Endothelial cell of umbilical vein (primary cell): ENCODE measurements at regions not wholly inside any gene's neighbourhood (a gene's known extent, or its start where the extent isn't known, plus 50 kb on each side); places are given as distances from the start of the nearest gene placed in this dataset.

Source experiments
- BruUV-seq: library from RNA; stranded (reverse); fragments of 400-500 nt; replicated peaks from 2 replicates; lab custom pipeline; 2021; lab: Mats Ljungman, UMichigan
- CTCF ChIA-PET: fragments of 300-600, 350-600 bp; sonication (Branson Sonifier 250); formaldehyde crosslinking; loops from one replicate; lab custom pipeline; 2021; ENCODE audit warnings: antibody characterized with exemption, inconsistent platforms; lab: Charles Lee
- POLR2A ChIA-PET: fragments of 300-600, 350-600 bp; sonication (Branson Sonifier 250); formaldehyde crosslinking; loops from one replicate; lab custom pipeline; 2021; ENCODE audit warnings: antibody characterized with exemption, inconsistent platforms; lab: Charles Lee
- DNase-seq: peaks from one replicate; pipeline ENCODE4 v3.0.0-alpha.2; 2011; ENCODE audit warnings: low read depth, low spot score
- FAIRE-seq: peaks from 2 replicates; lab custom pipeline; 2011; peaks lifted over from hg19 to GRCh38; lab: Jason Lieb, UNC
- H2AFZ ChIP-seq: 2 replicates; pipeline ENCODE4 v1.6.0; 2012; ENCODE audit warnings: low read depth, low read length, control low read depth, inconsistent platforms
- H3K27ac ChIP-seq: 2 replicates; pipeline ENCODE4 v1.5.1; 2011; ENCODE audit warnings: low read depth, mild to moderate bottlenecking, control low read depth, low read length, moderate library complexity; ENCODE audit not compliant: insufficient read depth
- H3K27me3 ChIP-seq, 2 experiments: 2 replicates each; pipeline versions ENCODE4 v1.6.0 to v1.6.1; 2011; ENCODE audit warnings: low read length in 2 of 2, mixed read lengths in 1 of 2; ENCODE audit not compliant: control insufficient read depth in 2 of 2, insufficient read depth in 2 of 2
- H3K36me3 ChIP-seq, 2 experiments: 2 replicates in 1 of 2; 3 replicates in 1 of 2; pipeline ENCODE4 v1.5.1; 2011; ENCODE audit warnings: low read length in 2 of 2, mild to moderate bottlenecking in 1 of 2, moderate library complexity in 1 of 2; ENCODE audit not compliant: control insufficient read depth in 2 of 2, insufficient read depth in 2 of 2; ENCODE audit errors: extremely low read depth in 1 of 2
- H3K4me1 ChIP-seq: 3 replicates; pipeline ENCODE4 v1.5.1; 2011; ENCODE audit warnings: mild to moderate bottlenecking, low read length; ENCODE audit not compliant: control insufficient read depth, insufficient read depth; ENCODE audit errors: extremely low read depth
- H3K4me2 ChIP-seq: 2 replicates; pipeline ENCODE4 v1.6.1; 2011; ENCODE audit warnings: low read length, control low read depth, mixed read lengths; ENCODE audit not compliant: insufficient read depth
- H3K4me3 ChIP-seq, 3 experiments: fragments of 200-600 bp in 1 of 3; sonication (generic), shearing (Covaris generic) in 1 of 3; replicated peaks in 1 of 3; 2 replicates each; pipeline ENCODE4 v1.5.1; 2011 to 2016; ENCODE audit warnings: control low read depth in 3 of 3, low read length in 3 of 3, mild to moderate bottlenecking in 2 of 3, inconsistent platforms in 1 of 3, low read depth in 1 of 3, moderate library complexity in 1 of 3; ENCODE audit not compliant: insufficient read depth in 1 of 3
- H3K79me2 ChIP-seq: 2 replicates; pipeline ENCODE4 v1.6.0; 2012; ENCODE audit warnings: low read length, inconsistent platforms; ENCODE audit not compliant: control insufficient read depth, insufficient read depth
- H3K9ac ChIP-seq: replicated peaks from 2 replicates; pipeline ENCODE3; 2011; ENCODE audit warnings: low read length, control low read depth; ENCODE audit not compliant: insufficient read depth; ENCODE audit errors: extremely low read depth
- H3K9me1 ChIP-seq: replicated peaks from 3 replicates; pipeline ENCODE4 v1.6.0; 2011; ENCODE audit warnings: mild to moderate bottlenecking, low read length; ENCODE audit not compliant: control insufficient read depth, insufficient read depth; ENCODE audit errors: extremely low read depth
- H3K9me3 ChIP-seq: replicated peaks from 2 replicates; pipeline ENCODE4 v1.5.1; 2012; ENCODE audit warnings: low read length, inconsistent platforms; ENCODE audit not compliant: control insufficient read depth, insufficient read depth
- H4K20me1 ChIP-seq: replicated peaks from 2 replicates; pipeline ENCODE3; 2011; ENCODE audit warnings: mild to moderate bottlenecking, low read length; ENCODE audit not compliant: control insufficient read depth, insufficient read depth; ENCODE audit errors: extremely low read depth
- EZH2 ChIP-seq: IDR thresholded peaks from 2 replicates; pipeline ENCODE4 v1.6.1; 2012; ENCODE audit warnings: borderline replicate concordance, low read depth, mild to moderate bottlenecking, moderate library complexity, low read length, inconsistent platforms; ENCODE audit not compliant: severe bottlenecking
- FOS ChIP-seq: IDR thresholded peaks from 2 replicates; pipeline ENCODE4 v1.6.1; 2011; ENCODE audit warnings: mild to moderate bottlenecking, low read length, moderate library complexity, borderline replicate concordance; ENCODE audit not compliant: insufficient read depth
- GATA2 ChIP-seq: IDR thresholded peaks from 2 replicates; pipeline ENCODE4 v1.7.0; 2011; ENCODE audit warnings: low read depth, mild to moderate bottlenecking, moderate library complexity, mixed read lengths, low read length; ENCODE audit not compliant: insufficient read length, insufficient read depth
- JUN ChIP-seq: IDR thresholded peaks from 2 replicates; pipeline ENCODE4 v1.6.1; 2011; ENCODE audit warnings: borderline replicate concordance, low read depth; ENCODE audit not compliant: insufficient read length, insufficient read depth
- MYC ChIP-seq: IDR thresholded peaks from one replicate; pipeline ENCODE4 v1.6.1; 2011; ENCODE audit warnings: mild to moderate bottlenecking, low read depth, low read length
- POLR2A ChIP-seq: IDR thresholded peaks from 2 replicates; pipeline ENCODE4 v1.6.1; 2012; ENCODE audit warnings: low read depth, mild to moderate bottlenecking, control low read depth, low read length
- POLR2AphosphoS5 ChIP-seq: IDR thresholded peaks from 2 replicates; pipeline ENCODE4 v1.6.1; 2012; ENCODE audit warnings: low read depth, mild to moderate bottlenecking, control low read depth, low read length, moderate library complexity; ENCODE audit not compliant: insufficient read depth
- dilution Hi-C: fragments of 300-500 bp; cut with MboI; formaldehyde crosslinking; loops from one replicate; pipeline ENCODE4 v1.15.0; 2019; ENCODE audit warnings: low sequenced_read_pairs; ENCODE audit not compliant: extremely low pct_ligation_motif_present
- intact Hi-C: fragments of 100-400 bp; cut with micrococcal nuclease; formaldehyde crosslinking; loops from one replicate; pipeline ENCODE4 v1.10.0; 2022
- TF ChIP-seq, protein P1 (sequence below), 2 donors: IDR thresholded peaks; 1 replicate in 1 of 2; 2 replicates in 1 of 2; pipeline ENCODE4 v1.5.1; 2011; ENCODE audit warnings: low read length in 2 of 2, mild to moderate bottlenecking in 2 of 2, moderate library complexity in 2 of 2, control low read depth in 1 of 2, inconsistent platforms in 1 of 2, low read depth in 1 of 2; ENCODE audit not compliant: insufficient read depth in 1 of 2; ENCODE audit errors: extremely low read depth in 1 of 2
- TF ChIP-seq, protein P2 (sequence below): IDR thresholded peaks from 2 replicates; pipeline ENCODE4 v1.6.1; 2011; ENCODE audit not compliant: insufficient read depth, insufficient read length

DNA sequence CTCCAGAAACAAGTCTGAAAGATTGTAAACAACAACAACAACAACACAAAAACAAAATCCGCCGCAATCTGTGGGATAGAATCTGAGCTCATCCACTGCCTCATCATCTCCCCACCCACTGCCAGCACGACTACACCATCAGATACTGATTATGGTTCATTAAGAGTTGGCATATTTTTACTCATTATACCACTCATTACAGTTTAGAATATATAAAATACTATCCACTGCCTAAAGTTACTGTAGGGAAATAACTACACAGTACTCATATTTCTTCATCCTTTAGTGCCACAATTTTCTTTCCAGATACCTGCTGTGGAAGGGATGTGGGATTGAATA, 152.5 kb upstream of the PEX5L start:
- dilution Hi-C loops, result no loop called here
- H3K4me1 ChIP-seq, result no peaks in the 10 kb centered on the region
- H3K4me3 ChIP-seq, result no peak overlapping the region
- H3K9me1 ChIP-seq, result no peaks in the 10 kb centered on the region
- H4K20me1 ChIP-seq, result no peaks in the 10 kb centered on the region
- H3K27ac ChIP-seq, result no peak overlapping the region
- no peaks in the 10 kb centered on the region for H3K79me2 ChIP-seq
- no peak overlapping the region for H3K9ac ChIP-seq
- no peaks in the 10 kb centered on the region for H3K9me3 ChIP-seq
- H3K36me3 ChIP-seq, result no peaks in the 10 kb centered on the region
- DNase-seq (no peak), FAIRE-seq (no peak)
- intact Hi-C loops, result no loop called here
- H3K27me3 ChIP-seq, result no peaks in the 10 kb centered on the region
- TF ChIP-seq FOS, result no peak
- no peak for TF ChIP-seq JUN
- no peak for TF ChIP-seq GATA2
- no peak for TF ChIP-seq POLR2A
- TF ChIP-seq, protein P1, sequence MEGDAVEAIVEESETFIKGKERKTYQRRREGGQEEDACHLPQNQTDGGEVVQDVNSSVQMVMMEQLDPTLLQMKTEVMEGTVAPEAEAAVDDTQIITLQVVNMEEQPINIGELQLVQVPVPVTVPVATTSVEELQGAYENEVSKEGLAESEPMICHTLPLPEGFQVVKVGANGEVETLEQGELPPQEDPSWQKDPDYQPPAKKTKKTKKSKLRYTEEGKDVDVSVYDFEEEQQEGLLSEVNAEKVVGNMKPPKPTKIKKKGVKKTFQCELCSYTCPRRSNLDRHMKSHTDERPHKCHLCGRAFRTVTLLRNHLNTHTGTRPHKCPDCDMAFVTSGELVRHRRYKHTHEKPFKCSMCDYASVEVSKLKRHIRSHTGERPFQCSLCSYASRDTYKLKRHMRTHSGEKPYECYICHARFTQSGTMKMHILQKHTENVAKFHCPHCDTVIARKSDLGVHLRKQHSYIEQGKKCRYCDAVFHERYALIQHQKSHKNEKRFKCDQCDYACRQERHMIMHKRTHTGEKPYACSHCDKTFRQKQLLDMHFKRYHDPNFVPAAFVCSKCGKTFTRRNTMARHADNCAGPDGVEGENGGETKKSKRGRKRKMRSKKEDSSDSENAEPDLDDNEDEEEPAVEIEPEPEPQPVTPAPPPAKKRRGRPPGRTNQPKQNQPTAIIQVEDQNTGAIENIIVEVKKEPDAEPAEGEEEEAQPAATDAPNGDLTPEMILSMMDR (IDR thresholded peaks at IDR 0.05; ENCODE audit: extremely low read depth in 1 of 2, insufficient read depth in 1 of 2, low read depth in 1 of 2, low read length in 2 of 2), result no peak
- TF ChIP-seq MYC, result no peak
- TF ChIP-seq EZH2, result no peak
- no peak for TF ChIP-seq POLR2AphosphoS5
- TF ChIP-seq, protein P2, sequence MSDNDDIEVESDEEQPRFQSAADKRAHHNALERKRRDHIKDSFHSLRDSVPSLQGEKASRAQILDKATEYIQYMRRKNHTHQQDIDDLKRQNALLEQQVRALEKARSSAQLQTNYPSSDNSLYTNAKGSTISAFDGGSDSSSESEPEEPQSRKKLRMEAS, result no peak
- H2AFZ ChIP-seq, result no peak overlapping the region
- no TSS peak for BruUV-seq
- no peak overlapping the region for H3K4me2 ChIP-seq
- ChIA-PET CTCF (interaction anchor here (1.0 kb wide), 1 partner anchor 406 kb away, joined by 3 read pairs; no protein-coding TSS in a partner anchor), POLR2A (no interaction called here)
